ENCODE measurements at regions not wholly inside any gene's neighbourhood (a gene's known extent, or its start where the extent isn't known, plus 50 kb on each side); places are given as distances from the start of the nearest gene placed in this dataset.

DNA sequence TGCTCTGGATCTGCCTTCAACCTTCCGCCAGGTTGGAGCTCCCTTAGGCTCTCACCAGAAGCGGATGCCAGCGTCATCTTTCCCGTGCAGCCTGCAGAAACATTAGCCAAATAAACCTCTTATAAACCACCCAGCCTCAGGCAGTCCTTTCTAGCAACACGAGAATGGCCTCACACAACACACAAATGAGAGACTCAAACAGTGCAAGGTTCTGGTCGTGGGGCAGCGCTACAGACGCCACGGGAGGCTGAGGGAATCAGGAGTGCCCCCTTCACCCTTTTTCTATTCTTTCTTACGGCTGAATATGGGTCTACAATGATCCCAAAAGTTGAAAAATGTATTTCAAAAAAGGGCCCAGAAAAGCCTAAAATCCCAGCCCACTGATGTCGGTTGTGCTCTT, 96.4 kb downstream of the FOXL3 start (continued):
- TF ChIP-seq, protein P1, sequence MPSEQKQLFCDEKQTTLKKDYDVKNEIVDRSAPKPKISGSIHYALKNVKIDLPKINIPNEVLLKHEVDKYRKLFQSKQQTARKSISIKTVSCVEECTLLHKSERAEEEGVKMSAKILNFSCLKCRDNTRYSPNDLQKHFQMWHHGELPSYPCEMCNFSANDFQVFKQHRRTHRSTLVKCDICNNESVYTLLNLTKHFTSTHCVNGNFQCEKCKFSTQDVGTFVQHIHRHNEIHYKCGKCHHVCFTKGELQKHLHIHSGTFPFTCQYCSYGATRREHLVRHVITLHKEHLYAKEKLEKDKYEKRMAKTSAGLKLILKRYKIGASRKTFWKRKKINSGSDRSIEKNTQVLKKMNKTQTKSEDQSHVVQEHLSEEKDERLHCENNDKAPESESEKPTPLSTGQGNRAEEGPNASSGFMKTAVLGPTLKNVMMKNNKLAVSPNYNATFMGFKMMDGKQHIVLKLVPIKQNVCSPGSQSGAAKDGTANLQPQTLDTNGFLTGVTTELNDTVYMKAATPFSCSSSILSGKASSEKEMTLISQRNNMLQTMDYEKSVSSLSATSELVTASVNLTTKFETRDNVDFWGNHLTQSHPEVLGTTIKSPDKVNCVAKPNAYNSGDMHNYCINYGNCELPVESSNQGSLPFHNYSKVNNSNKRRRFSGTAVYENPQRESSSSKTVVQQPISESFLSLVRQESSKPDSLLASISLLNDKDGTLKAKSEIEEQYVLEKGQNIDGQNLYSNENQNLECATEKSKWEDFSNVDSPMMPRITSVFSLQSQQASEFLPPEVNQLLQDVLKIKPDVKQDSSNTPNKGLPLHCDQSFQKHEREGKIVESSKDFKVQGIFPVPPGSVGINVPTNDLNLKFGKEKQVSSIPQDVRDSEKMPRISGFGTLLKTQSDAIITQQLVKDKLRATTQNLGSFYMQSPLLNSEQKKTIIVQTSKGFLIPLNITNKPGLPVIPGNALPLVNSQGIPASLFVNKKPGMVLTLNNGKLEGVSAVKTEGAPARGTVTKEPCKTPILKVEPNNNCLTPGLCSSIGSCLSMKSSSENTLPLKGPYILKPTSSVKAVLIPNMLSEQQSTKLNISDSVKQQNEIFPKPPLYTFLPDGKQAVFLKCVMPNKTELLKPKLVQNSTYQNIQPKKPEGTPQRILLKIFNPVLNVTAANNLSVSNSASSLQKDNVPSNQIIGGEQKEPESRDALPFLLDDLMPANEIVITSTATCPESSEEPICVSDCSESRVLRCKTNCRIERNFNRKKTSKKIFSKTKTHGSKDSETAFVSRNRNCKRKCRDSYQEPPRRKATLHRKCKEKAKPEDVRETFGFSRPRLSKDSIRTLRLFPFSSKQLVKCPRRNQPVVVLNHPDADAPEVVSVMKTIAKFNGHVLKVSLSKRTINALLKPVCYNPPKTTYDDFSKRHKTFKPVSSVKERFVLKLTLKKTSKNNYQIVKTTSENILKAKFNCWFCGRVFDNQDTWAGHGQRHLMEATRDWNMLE (tag by site-specific recombination; conservative IDR thresholded peaks at IDR 0.05; ENCODE audit: low read depth), result no peak
- TF ChIP-seq OSR2 (tag by site-specific recombination; IDR thresholded peaks at IDR 0.05), result no peak
- no peak for TF ChIP-seq MYNN (tag by site-specific recombination; IDR thresholded peaks at IDR 0.05; ENCODE audit: borderline replicate concordance)
- no peak for TF ChIP-seq ZNF302 (tag by site-specific recombination; IDR thresholded peaks at IDR 0.05; ENCODE audit: low read depth)
- no peak for TF ChIP-seq ZNF76 (tag by site-specific recombination; IDR thresholded peaks at IDR 0.05; ENCODE audit: borderline replicate concordance, low read depth)
- TF ChIP-seq GLIS2 (tag by site-specific recombination; IDR thresholded peaks at IDR 0.05), result no peak
- TF ChIP-seq ZNF132 (tag by site-specific recombination; IDR thresholded peaks at IDR 0.05; ENCODE audit: borderline replicate concordance), result no peak
- no peak for TF ChIP-seq ZNF366 (tag by site-specific recombination; conservative IDR thresholded peaks at IDR 0.05)
- TF ChIP-seq, protein P2, sequence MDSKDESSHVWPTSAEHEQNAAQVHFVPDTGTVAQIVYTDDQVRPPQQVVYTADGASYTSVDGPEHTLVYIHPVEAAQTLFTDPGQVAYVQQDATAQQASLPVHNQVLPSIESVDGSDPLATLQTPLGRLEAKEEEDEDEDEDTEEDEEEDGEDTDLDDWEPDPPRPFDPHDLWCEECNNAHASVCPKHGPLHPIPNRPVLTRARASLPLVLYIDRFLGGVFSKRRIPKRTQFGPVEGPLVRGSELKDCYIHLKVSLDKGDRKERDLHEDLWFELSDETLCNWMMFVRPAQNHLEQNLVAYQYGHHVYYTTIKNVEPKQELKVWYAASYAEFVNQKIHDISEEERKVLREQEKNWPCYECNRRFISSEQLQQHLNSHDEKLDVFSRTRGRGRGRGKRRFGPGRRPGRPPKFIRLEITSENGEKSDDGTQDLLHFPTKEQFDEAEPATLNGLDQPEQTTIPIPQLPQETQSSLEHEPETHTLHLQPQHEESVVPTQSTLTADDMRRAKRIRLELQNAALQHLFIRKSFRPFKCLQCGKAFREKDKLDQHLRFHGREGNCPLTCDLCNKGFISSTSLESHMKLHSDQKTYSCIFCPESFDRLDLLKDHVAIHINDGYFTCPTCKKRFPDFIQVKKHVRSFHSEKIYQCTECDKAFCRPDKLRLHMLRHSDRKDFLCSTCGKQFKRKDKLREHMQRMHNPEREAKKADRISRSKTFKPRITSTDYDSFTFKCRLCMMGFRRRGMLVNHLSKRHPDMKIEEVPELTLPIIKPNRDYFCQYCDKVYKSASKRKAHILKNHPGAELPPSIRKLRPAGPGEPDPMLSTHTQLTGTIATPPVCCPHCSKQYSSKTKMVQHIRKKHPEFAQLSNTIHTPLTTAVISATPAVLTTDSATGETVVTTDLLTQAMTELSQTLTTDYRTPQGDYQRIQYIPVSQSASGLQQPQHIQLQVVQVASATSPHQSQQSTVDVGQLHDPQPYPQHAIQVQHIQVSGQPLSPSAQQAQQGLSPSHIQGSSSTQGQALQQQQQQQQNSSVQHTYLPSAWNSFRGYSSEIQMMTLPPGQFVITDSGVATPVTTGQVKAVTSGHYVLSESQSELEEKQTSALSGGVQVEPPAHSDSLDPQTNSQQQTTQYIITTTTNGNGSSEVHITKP (tag by site-specific recombination; IDR thresholded peaks at IDR 0.05), result no peak
- TF ChIP-seq ZNF433 (tag by site-specific recombination; IDR thresholded peaks at IDR 0.05; ENCODE audit: low read depth), result no peak
- TF ChIP-seq ZNF274 (IDR thresholded peaks at IDR 0.05; ENCODE audit: low read length), result no peak
- TF ChIP-seq ZNF274 (tag by site-specific recombination; IDR thresholded peaks at IDR 0.05; ENCODE audit: borderline replicate concordance), result no peak
- no peak for TF ChIP-seq HOXD13 (CRISPR knock-in tag; IDR thresholded peaks at IDR 0.05; ENCODE audit: borderline replicate concordance)

DNA sequence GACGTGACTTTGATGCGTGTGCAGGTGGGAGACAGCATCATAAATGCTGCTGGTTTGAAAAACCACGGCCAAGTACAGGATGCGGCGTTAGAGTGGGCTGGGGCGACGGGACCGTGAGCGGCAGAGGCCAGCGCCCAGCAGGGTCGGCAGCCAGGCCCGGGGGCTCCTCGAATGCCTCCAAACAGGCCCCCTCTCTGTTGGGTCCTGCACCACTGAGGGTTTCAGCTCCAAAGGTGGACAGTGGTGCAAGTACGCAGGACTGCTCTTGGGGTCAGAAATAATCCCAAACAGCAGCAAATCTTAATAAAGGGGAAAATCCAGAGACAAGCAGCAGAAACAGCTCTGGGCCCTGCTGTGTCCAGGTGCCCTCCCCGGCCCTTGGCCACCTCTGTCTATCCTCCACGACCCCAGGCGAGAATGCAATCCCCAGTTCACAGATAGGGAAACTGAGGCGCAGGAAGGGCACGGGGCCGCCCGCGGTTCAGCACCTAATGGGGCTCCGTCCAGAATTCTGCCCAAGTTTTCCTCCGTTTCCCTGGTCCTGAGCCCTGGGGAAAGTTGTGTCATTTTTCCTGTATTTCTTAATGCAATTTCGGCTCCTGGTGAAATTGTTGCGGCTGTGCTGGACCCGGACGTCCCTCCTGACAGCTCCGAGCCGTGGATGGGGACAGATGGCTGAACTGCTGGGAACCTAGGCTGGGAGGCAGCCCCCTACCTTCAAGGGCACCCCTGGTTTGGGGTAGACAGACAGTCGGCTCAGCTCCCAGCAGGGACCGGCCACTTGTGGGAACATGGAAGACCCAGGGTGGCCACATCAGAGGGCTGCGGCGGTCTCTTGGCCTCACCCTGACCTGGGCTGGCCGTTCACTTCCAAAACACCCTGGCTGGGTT, 97.4 kb downstream of the FOXL3 start:
- Histone ChIP-seq H3K9me3 (ENCODE audit: control insufficient read depth, insufficient read depth, low read depth, low read length) (no peaks in the 10 kb centered on the region), H3K27ac (ENCODE audit: extremely low read depth, low read depth, low read length) (no peak overlapping the region), H3K36me3 (ENCODE audit: control insufficient read depth in 2 of 2, insufficient read depth in 1 of 2, low read length in 2 of 2) (no peaks in the 10 kb centered on the region), H3K4me1 (ENCODE audit: control insufficient read depth, insufficient read depth, low read length) (no peaks in the 10 kb centered on the region), H3K4me3 (ENCODE audit: low read depth, low read length) (no peak overlapping the region)
- CTCF ChIA-PET, result no interaction called here
- POLR2A ChIA-PET, result no interaction called here
- no peak for TF ChIP-seq ZNF398 (tag by site-specific recombination; IDR thresholded peaks at IDR 0.05)
- no peak for TF ChIP-seq ZNF114 (tag by site-specific recombination; IDR thresholded peaks at IDR 0.05)
- TF ChIP-seq, protein P3, sequence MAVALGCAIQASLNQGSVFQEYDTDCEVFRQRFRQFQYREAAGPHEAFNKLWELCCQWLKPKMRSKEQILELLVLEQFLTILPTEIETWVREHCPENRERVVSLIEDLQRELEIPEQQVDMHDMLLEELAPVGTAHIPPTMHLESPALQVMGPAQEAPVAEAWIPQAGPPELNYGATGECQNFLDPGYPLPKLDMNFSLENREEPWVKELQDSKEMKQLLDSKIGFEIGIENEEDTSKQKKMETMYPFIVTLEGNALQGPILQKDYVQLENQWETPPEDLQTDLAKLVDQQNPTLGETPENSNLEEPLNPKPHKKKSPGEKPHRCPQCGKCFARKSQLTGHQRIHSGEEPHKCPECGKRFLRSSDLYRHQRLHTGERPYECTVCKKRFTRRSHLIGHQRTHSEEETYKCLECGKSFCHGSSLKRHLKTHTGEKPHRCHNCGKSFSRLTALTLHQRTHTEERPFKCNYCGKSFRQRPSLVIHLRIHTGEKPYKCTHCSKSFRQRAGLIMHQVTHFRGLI (tag by site-specific recombination; IDR thresholded peaks at IDR 0.05), result no peak
- TF ChIP-seq KLF10 (tag by site-specific recombination; IDR thresholded peaks at IDR 0.05), result no peak
- no peak for TF ChIP-seq ATF2 (tag by site-specific recombination; IDR thresholded peaks at IDR 0.05; ENCODE audit: low read depth)
- no peak for TF ChIP-seq ZNF140 (tag by site-specific recombination; IDR thresholded peaks at IDR 0.05)
- TF ChIP-seq ZNF133 (tag by site-specific recombination; IDR thresholded peaks at IDR 0.05), result no peak
- TF ChIP-seq ZNF248 (tag by site-specific recombination; IDR thresholded peaks at IDR 0.05), result no peak
- no peak for TF ChIP-seq ZNF624 (tag by site-specific recombination; IDR thresholded peaks at IDR 0.05)
- TF ChIP-seq ZNF768 (tag by site-specific recombination; IDR thresholded peaks at IDR 0.05), result no peak

Measured in HEK293 (cell line).